Activated CD4-positive, alpha-beta T cell treated with anti-CD3 and anti-CD28 coated beads, Interleukin-2, Interleukin-4, amounts not matched to agents 100 ng/mL and 50 ng/mL, durations not matched to agents 16 hours and 8 hours (primary cell): ENCODE measurements at regions not wholly inside any gene's neighbourhood (a gene's known extent, or its start where the extent isn't known, plus 50 kb on each side); places are given as distances from the start of the nearest gene placed in this dataset.

ENCODE experiments used
- DNase-seq: peaks from one replicate; pipeline ENCODE4 v3.0.0-alpha.2; 2020; ENCODE audit warnings: low spot score

GRCh38 chr12:105927564-105927963 lies 211.2 kb downstream of the NUAK1 start:
- no peak for DNase-seq

DNA sequence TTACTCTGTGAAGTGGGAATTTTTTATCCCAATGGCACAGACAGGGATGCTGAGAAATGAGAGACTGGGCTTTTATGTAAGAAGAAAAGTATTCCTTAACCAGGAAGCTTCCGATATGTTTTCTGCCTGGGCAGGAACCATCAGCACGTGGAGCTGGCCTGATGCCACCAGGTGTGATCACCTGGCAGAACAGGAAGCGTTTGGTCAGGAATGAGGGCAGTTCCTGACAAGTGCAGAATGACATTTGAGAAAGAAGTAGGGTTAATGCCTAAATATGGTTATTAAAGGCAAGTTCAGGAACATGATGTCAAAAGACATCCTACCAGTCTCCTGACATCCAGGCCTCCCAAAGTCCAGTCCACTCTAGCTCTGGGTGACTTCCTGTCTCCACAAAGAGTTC lies 210.3 kb downstream of the NUAK1 start:
- DNase-seq = no peak

DNA sequence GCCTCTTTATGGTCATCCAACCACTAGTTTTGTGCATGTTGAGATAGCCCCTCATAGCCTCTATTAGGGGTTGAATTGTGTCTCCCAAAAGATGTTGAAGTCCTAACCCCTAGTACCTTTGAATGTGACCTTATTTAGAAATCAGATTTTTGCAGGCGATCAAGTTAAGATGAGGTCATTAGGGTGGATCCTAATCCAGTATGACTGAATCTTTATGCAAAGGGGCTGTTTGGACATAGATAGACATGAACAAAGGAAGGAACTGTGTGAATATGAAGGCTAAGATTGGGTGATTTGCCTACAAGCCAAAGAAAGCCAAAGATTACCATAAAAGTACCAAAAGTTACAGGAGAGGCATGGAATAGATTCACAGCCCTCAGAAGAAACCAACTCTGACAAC lies 209.6 kb downstream of the NUAK1 start:
- DNase-seq = no peak

DNA sequence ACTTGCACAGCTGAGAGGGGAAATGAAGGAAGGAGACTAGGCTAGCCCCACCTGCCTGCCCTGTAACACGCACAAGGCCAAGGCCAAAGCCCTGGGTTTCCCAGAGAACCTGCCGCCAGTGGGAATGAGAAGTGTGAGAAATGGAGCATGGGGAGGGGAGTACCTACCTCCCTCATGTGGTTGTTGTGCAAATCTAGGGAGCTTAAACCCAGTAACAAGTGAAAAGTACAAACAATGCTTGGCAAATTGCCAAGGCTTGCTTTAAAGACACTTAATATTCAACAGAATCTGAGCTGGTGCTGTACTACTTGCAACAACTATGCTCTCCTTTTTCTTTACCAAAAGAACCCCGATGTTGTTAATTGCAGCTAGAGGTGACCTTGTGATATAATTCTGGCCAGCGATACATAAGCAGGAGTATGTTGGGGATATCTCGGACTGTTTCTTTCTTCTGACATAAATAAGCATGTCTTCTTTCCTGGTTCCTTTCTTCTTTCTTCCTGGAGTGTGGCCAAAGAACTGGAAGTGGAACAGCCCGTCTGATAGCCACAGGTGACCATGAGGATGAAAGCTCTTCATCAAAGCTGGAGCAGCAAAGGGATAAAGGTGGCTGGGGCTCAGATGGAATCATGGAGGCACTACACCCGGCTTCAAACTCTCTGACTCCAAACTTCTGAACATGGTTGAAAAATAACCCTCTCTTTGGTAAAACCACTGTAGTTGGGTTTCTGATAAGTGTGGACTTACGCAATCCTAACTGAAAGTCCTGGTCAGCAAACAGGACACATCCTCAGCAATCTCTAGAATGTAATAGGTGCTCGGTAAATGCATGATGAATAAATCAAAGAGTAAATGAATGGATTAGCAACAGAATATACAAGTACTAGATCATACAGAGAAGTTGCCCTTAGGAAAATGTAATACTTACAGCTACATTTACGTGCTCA lies 207.9 kb downstream of the NUAK1 start:
- DNase-seq = no peak

- DNase-seq = no peak
These were observed 206.8 kb downstream of the NUAK1 start for GRCh38 chr12:105931762-105932570.

DNA sequence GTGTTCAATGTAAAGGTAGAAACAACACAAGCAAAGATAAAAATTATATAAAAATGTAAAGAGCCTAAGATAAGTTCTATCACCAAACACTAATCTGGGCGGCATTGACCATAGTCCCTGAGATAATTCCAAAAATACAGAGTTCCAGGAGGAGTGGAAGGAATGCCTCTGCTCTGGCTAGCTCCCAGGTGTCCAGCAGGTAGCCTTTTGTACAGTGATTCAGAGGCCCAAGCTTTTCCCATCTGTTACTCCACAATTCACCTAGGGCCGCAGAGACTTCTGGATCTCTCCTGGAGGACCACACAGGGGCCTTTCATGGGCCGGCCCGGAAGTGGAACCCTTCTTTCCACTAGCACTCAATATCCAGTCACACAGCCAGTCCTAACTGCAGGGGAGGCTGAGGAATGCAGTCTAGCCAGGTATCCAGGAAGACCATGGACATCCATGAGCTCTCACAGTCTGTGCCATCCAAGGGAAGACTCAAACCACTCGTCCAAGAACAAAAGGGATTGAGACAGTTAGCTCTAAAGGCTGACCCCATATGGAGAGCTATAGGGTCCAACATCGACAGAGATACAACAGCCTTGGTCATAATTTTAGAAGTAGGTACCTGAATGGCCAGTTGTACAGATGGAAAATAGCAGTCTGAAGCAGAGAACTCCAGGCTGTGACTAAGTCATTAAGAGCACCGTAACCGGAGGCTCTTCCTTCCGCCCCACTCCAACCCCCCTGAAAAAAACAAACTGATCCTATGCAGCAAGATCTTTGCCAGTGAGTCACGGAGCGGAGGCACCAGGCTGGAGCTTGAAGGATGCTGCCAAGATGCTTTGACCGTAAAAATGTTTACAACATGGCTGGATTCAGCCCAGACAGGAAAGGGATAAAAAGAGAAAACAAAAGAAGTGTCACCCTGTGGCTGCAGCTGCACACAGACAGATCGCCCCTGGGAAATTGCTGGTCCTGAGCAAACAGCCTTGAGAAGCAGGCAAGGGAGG lies 204.8 kb downstream of the NUAK1 start:
- no peak for DNase-seq

DNA sequence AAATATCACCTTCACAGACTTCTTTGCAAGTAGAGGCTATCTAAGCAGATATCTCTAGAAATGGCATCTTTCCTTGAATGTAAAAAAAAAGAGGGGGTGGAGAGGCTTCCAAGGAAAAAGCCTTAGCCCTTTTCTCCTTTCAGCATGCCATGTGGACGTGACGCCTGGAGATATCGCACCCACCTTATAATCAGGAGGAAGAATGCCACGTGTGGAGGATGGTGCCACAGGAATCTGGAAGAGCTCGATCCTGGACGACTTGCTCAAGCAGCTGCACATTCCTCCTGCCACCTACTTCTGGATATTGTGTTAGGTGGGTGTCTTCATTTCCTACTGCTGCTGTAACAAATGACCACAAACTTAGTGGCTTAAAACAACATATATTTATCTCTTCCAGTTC lies 203.6 kb downstream of the NUAK1 start:
- DNase-seq = no peak

GRCh38 chr12:105935981-105936380 lies 202.8 kb downstream of the NUAK1 start:
- DNase-seq = no peak

DNA sequence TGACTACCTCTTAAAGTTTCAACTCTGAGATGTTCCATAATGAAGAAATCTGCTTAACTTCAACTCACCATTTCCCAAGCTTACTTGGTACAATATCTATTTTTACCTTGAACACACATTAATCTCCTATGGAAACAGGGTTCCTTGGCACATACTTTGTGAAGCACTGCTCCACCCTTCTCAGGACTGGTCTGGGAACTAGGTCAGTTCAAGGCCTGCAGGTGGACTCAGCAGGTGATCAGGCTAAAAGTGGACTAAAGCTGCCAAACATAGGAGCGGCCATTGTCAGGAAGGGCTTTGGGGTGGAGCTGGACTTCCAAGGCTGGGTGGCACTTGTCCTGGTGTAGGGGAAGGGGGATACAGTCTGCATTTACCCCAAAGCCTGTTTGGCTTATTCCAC lies 202.3 kb downstream of the NUAK1 start:
- no peak for DNase-seq

DNA sequence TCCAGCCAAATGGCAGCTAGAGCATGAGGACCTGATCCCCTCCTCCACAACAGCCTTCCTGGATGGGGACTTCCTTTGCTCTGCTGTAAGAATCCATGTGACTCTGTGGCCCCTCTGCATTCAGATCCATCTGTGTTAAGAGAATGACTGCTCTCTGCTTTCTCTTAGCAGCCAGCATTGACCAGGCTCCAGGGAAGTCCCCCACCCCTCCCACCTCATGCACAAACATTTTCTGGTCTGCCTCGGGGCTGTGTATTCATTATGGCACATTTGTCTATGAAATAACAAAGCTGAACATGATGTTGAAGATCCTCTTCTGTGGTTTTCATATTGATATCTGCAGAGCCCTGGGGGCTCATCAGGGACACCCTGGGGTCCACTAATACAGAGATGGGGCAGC lies 201.7 kb downstream of the NUAK1 start:
- no peak for DNase-seq

GRCh38 chr12:105939181-105939721 lies 199.5 kb downstream of the NUAK1 start:
- DNase-seq = no peak

DNA sequence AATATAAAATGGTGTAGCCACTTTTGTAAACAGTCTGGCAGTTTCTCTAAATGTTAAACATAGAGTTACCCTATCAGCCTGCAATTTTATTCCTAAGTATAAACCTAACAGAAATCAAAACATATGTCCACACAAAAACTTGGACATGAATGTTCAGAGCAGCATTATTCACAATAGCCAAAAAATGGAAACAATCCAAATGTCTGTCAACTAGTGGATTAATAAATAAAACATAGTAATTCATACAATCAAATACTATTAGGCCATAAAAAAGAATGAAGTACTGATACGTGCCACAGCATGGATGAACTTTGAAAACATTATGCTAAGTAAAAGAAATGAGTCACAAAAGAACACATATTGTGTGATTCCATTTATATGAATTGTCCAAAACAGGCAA lies 196.5 kb downstream of the NUAK1 start:
- DNase-seq = no peak

GRCh38 chr12:105943525-105943924 lies 195.2 kb downstream of the NUAK1 start:
- DNase-seq = no peak

DNA sequence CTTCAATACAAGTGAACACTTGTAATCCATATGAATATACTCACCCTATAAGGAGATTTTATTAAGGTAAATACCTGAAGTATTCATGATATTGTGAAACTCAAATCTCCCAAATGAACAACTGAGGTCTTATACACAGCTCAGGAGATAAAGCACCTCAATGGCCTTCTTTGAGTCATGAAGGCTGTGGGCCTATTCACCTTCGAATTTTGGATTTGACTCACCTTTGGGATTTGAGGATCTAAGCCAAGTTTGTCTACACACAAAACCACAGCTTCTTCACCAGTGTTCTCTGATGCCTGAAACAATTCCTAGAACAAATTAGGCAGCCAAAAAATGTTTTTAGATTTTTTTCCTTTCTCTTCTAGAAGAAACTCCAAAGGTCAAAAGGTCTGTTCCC lies 194.1 kb downstream of the NUAK1 start:
- DNase-seq = no peak

GRCh38 chr12:105945880-105946279 lies 192.9 kb downstream of the NUAK1 start:
- no peak for DNase-seq

DNA sequence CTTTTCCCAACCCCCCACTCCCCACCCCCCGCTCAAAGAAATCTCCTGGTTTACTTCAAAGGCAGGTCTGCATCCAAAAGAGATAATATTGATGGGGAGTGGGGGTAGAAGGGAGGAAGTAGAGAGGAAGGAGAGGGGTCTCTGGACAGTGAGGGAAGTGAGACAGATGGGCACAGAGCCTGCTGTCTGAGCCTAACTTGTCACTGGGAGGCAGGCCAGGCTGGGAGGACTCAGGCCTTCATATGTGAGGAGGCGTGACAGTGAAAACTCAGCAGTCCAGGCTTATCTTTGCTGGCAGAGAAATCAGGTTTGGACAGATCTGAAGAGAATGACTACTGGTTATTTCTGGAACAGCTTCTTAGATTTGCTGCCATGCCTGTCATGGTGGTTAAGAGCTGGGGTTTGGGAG lies 192.3 kb downstream of the NUAK1 start:
- no peak for DNase-seq

DNA sequence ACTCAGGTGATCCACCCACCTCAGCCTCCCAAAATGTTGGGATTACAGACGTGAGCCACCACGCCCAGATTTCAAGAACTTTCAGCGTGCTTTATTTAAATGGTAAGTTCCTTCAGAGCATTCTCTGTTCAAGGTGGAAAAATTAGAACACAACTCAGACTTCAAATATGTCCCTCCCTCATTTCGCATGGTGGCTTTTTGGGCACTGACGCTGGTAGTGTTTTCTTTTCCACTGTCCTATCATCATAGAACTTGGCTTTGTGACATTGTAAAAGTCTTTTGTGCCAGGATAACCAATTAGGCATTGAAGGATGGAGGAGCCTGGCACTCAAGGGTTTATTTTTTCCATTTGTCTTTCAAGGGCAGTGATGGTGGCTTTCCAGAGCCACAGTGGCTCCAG lies 190.8 kb downstream of the NUAK1 start:
- no peak for DNase-seq

- DNase-seq = no peak
These were observed 190.4 kb downstream of the NUAK1 start for GRCh38 chr12:105948331-105948730.

GRCh38 chr12:105949391-105949790 lies 189.4 kb downstream of the NUAK1 start:
- no peak for DNase-seq

- DNase-seq = no peak
These were observed 187.0 kb downstream of the NUAK1 start for GRCh38 chr12:105951732-105952131.
